ENCODE measurements at regions not wholly inside any gene's neighbourhood (a gene's known extent, or its start where the extent isn't known, plus 50 kb on each side); places are given as distances from the start of the nearest gene placed in this dataset.

DNA sequence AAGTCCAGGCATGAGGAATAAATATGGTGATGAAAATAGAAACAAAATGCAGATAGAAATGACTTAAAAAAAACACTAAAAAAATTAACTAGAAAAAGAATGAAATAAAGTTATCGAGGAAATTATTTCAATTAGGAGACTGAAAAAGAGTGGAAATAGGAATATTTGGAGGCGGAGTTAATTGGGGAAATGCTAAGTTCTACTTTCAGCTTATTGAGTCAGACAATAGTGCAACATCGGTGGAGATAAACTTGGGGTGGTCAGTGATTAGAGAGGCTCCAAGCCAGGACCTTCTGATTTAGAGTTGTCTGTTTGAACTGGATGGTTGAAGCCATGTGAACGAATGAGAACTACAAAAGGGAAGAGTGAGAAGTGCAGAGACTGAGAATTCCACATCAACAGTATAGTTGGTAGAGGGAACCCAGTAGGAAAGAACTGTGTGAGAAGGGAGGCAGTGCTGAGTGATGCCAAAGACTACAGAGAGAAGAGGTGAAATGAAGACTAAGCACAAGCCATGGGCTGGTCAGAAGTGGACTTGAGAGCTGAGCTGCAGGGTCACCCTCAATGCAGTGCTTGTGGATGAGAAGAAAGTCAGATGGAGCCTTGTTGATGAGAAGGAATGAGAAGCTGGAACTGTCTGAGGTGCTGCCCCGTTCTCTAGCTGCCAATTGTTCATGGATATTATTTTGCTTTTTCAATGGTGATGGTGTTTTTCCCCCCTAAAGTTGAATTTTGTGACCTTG is 160.7 kb downstream of the ICE1 start:
- Mint-ChIP-seq H3K36me3 (ENCODE audit: insufficient read depth in 1 of 3, low read depth in 3 of 3) (peaks cover 0 to 8% (median 0%) of the 10 kb centered on the region in 3 experiments; a peak in 2 of 7 replicates), H3K9me3 (peaks cover 6 to 7% of the 10 kb centered on the region in 2 experiments; a peak in 3 of 5 replicates), H3K4me1 (no peaks in the 10 kb centered on the region), H3K4me3 (no peak overlapping the region), H3K27ac (no peak overlapping the region), H3K27me3 (ENCODE audit: low read depth) (peaks cover 2% of the 10 kb centered on the region; the same call in 1 of the 2 replicates)
- Histone ChIP-seq H4K8ac (replicated peaks; ENCODE audit: insufficient read length, low read depth, low read length) (no peak overlapping the region), H3K56ac (ENCODE audit: insufficient read length, low read depth, low read length) (no peak overlapping the region), H3T11ph (ENCODE audit: low read length) (no peak overlapping the region), H3K23me2 (ENCODE audit: insufficient read length, low read depth, low read length, poor library complexity, severe bottlenecking) (no peaks in the 10 kb centered on the region), H3K79me1 (ENCODE audit: insufficient read depth, low read depth, low read length, poor library complexity, severe bottlenecking) (no peaks in the 10 kb centered on the region), H2BK20ac (ENCODE audit: low read depth, low read length, poor library complexity, severe bottlenecking) (no peak overlapping the region), H4K5ac (ENCODE audit: insufficient read length, low read depth, low read length) (no peak overlapping the region), H3K18ac (ENCODE audit: insufficient read length, low read depth, low read length) (no peak overlapping the region), H3K79me2 (ENCODE audit: insufficient read depth, low read length) (no peaks in the 10 kb centered on the region), H3K4me2 (ENCODE audit: insufficient read depth, insufficient read length, low read length) (no peak overlapping the region), H3K4ac (ENCODE audit: low read depth, low read length) (no peak overlapping the region), H3K9ac (ENCODE audit: extremely low read depth, insufficient read length, low read length) (no peak overlapping the region), H2BK120ac (ENCODE audit: low read depth, low read length, poor library complexity, severe bottlenecking) (no peak overlapping the region), H3K23ac (ENCODE audit: insufficient read length, low read depth, low read length) (no peak overlapping the region), H2AK5ac (ENCODE audit: insufficient read length, low read length) (no peak overlapping the region), H2AFZ (ENCODE audit: low read length) (no peak overlapping the region), H3K14ac (ENCODE audit: insufficient read depth, low read length) (no peak overlapping the region), H3K4me1 (ENCODE audit: insufficient read depth, low read length) (no peaks in the 10 kb centered on the region), H3K27me3 (ENCODE audit: insufficient read depth, low read length) (no peaks in the 10 kb centered on the region), H2BK5ac (ENCODE audit: insufficient read length, low read length) (no peak overlapping the region), H4K91ac (ENCODE audit: insufficient read length, low read depth, low read length) (no peak overlapping the region), H4K20me1 (ENCODE audit: control insufficient read depth, insufficient read depth, insufficient read length) (no peaks in the 10 kb centered on the region), H2BK15ac (ENCODE audit: low read depth, low read length) (no peak overlapping the region), H2BK12ac (ENCODE audit: insufficient read length, low read depth, low read length) (no peak overlapping the region), H3K27ac (ENCODE audit: insufficient read length, low read depth, low read length) (no peak overlapping the region), H3K9me3 (ENCODE audit: control insufficient read depth, low read depth, low read length) (peaks cover 11% of the 10 kb centered on the region)
- WGBS (ENCODE audit: extremely low coverage, insufficient read length, low lambda C conversion rate), result 100% methylated on average over 2 of the region's 5 CpGs
- TF ChIP-seq, protein P1, sequence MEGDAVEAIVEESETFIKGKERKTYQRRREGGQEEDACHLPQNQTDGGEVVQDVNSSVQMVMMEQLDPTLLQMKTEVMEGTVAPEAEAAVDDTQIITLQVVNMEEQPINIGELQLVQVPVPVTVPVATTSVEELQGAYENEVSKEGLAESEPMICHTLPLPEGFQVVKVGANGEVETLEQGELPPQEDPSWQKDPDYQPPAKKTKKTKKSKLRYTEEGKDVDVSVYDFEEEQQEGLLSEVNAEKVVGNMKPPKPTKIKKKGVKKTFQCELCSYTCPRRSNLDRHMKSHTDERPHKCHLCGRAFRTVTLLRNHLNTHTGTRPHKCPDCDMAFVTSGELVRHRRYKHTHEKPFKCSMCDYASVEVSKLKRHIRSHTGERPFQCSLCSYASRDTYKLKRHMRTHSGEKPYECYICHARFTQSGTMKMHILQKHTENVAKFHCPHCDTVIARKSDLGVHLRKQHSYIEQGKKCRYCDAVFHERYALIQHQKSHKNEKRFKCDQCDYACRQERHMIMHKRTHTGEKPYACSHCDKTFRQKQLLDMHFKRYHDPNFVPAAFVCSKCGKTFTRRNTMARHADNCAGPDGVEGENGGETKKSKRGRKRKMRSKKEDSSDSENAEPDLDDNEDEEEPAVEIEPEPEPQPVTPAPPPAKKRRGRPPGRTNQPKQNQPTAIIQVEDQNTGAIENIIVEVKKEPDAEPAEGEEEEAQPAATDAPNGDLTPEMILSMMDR (conservative IDR thresholded peaks at IDR 0.05), result no peak
- no peak for DNase-seq
